KG1 (cell line): ENCODE measurements at regions not wholly inside any gene's neighbourhood (a gene's known extent, or its start where the extent isn't known, plus 50 kb on each side); places are given as distances from the start of the nearest gene placed in this dataset.
A peak's percentile ranks its signal among the peaks of the same experiment; 100 is the strongest.
"Not testable (repeated sequence)": the region's sequence is repeated elsewhere in the genome, so short reads cannot be mapped to it uniquely, and the experiment has no call there.

Source experiments
- DNase-seq: peaks from one replicate; lab custom pipeline; 2025; lab: John Stamatoyannopoulos, UW

- no peak for DNase-seq
Observed at GRCh38 chr19:28730791-28731512, 482.0 kb downstream of the UQCRFS1 start.

GRCh38 chr19:28727480-28728159, 485.3 kb downstream of the UQCRFS1 start:
- no peak for DNase-seq

GRCh38 chr19:28726533-28727479, 486.1 kb downstream of the UQCRFS1 start:
- DNase-seq = no peak

GRCh38 chr19:28718909-28719308, 494.0 kb downstream of the UQCRFS1 start:
- no peak for DNase-seq

GRCh38 chr19:28715157-28715556, 497.8 kb downstream of the UQCRFS1 start:
- no peak for DNase-seq

- DNase-seq = no peak
Observed at GRCh38 chr19:28711411-28711810, 501.5 kb downstream of the UQCRFS1 start.

GRCh38 chr19:28710278-28710677, 502.7 kb downstream of the UQCRFS1 start:
- peak; percentile 15 for DNase-seq

GRCh38 chr19:28706693-28707092, 506.3 kb downstream of the UQCRFS1 start:
- no peak for DNase-seq

GRCh38 chr19:28705008-28705407, 507.9 kb downstream of the UQCRFS1 start:
- no peak for DNase-seq

- DNase-seq = no peak
Observed at GRCh38 chr19:28703400-28703956, 509.5 kb downstream of the UQCRFS1 start.

- no peak for DNase-seq
Observed at GRCh38 chr19:28701491-28701890, 511.5 kb downstream of the UQCRFS1 start.

GRCh38 chr19:28700176-28700575, 512.8 kb downstream of the UQCRFS1 start:
- DNase-seq = no peak

- DNase-seq = no peak
Observed at GRCh38 chr19:28697308-28697707, 515.6 kb downstream of the UQCRFS1 start.

GRCh38 chr19:28694812-28695211, 518.1 kb downstream of the UQCRFS1 start:
- no peak for DNase-seq

GRCh38 chr19:28691683-28692082, 521.3 kb downstream of the UQCRFS1 start:
- DNase-seq = no peak

GRCh38 chr19:28689464-28689863, 523.5 kb downstream of the UQCRFS1 start:
- not testable (repeated sequence) for DNase-seq

GRCh38 chr19:28687296-28687695, 525.7 kb downstream of the UQCRFS1 start:
- DNase-seq = no peak

GRCh38 chr19:28686756-28687155, 526.2 kb downstream of the UQCRFS1 start:
- no peak for DNase-seq

- no peak for DNase-seq
Observed at GRCh38 chr19:28685802-28686201, 527.1 kb downstream of the UQCRFS1 start.

GRCh38 chr19:28685077-28685476, 527.9 kb downstream of the UQCRFS1 start:
- DNase-seq = not testable (repeated sequence)

- DNase-seq = no peak
Observed at GRCh38 chr19:28680111-28680510, 532.8 kb downstream of the UQCRFS1 start.

- no peak for DNase-seq
Observed at GRCh38 chr19:28670836-28671235, 542.1 kb downstream of the UQCRFS1 start.
